GM23338 (cell line): ENCODE measurements at regions not wholly inside any gene's neighbourhood (a gene's known extent, or its start where the extent isn't known, plus 50 kb on each side); places are given as distances from the start of the nearest gene placed in this dataset.

Source experiments
- ATAC-seq: fragments of 200-7000 bp; cut with Tn5 transposase; 3 replicates; pipeline ENCODE4 v1.9.1; 2020
- DNase-seq: peaks from one replicate; pipeline ENCODE4 v3.0.0-alpha.2; 2015; ENCODE audit warnings: low spot score
- H2AFZ ChIP-seq: fragments of 200-600 bp; sonication (generic); 2 replicates; pipeline ENCODE4 v1.8.0; 2016; ENCODE audit warnings: antibody characterized with exemption, mild to moderate bottlenecking, moderate library complexity
- H3F3A ChIP-seq: fragments of 200-600 bp; sonication (generic); replicated peaks from 2 replicates; pipeline ENCODE4 v1.8.0; 2017; ENCODE audit warnings: antibody characterized with exemption, mixed run types, low read depth
- H3K27ac ChIP-seq: fragments of 200-600 bp; sonication (generic); 2 replicates; pipeline ENCODE4 v1.6.1; 2016; ENCODE audit warnings: low read depth
- H3K27me3 ChIP-seq: fragments of 200-600 bp; sonication (generic); 2 replicates; pipeline ENCODE4 v1.8.0; 2016; ENCODE audit warnings: mild to moderate bottlenecking, mixed run types, moderate library complexity; ENCODE audit not compliant: insufficient read depth
- H3K36me3 ChIP-seq: fragments of 200-600 bp; sonication (generic); 2 replicates; pipeline ENCODE4 v1.8.0; 2016; ENCODE audit warnings: mild to moderate bottlenecking; ENCODE audit not compliant: insufficient read depth
- H3K4me1 ChIP-seq: fragments of 200-600 bp; sonication (generic); 2 replicates; pipeline ENCODE4 v1.8.0; 2016; ENCODE audit warnings: mild to moderate bottlenecking, moderate library complexity; ENCODE audit not compliant: insufficient read depth
- H3K4me2 ChIP-seq: fragments of 200-600 bp; sonication (generic); 2 replicates; pipeline ENCODE4 v1.7.1; 2017; ENCODE audit warnings: mixed run types
- H3K4me3 ChIP-seq: fragments of 200-600 bp; sonication (generic); 2 replicates; pipeline ENCODE4 v1.6.1; 2016; ENCODE audit warnings: mixed run types
- H3K79me2 ChIP-seq: fragments of 200-600 bp; sonication (generic); replicated peaks from 2 replicates; pipeline ENCODE4 v1.8.0; 2017; ENCODE audit warnings: mild to moderate bottlenecking; ENCODE audit not compliant: insufficient read depth
- H3K9me2 ChIP-seq: fragments of 200-600 bp; sonication (generic); 2 replicates; pipeline ENCODE4 v1.8.0; 2017; ENCODE audit not compliant: insufficient read depth
- H4K20me1 ChIP-seq: fragments of 200-600 bp; sonication (generic); replicated peaks from 2 replicates; pipeline ENCODE4 v1.8.0; 2017; ENCODE audit warnings: mild to moderate bottlenecking; ENCODE audit not compliant: insufficient read depth
- H3K27ac Mint-ChIP-seq: 2 replicates; pipeline ENCODE4 v1.8.0; 2020; ENCODE audit warnings: inconsistent platforms, mild to moderate bottlenecking, moderate library complexity, mixed read lengths
- H3K27me3 Mint-ChIP-seq: 3 replicates; pipeline ENCODE4 v1.8.0; 2022; ENCODE audit warnings: low read depth, mild to moderate bottlenecking, moderate library complexity, mixed read lengths, inconsistent platforms; ENCODE audit not compliant: insufficient read depth, poor library complexity
- H3K36me3 Mint-ChIP-seq: 3 replicates; pipeline ENCODE4 v1.8.0; 2021; ENCODE audit warnings: low read depth, mild to moderate bottlenecking, inconsistent platforms, moderate library complexity, mixed read lengths
- H3K4me1 Mint-ChIP-seq: 3 replicates; pipeline ENCODE4 v1.8.0; 2020; ENCODE audit warnings: mild to moderate bottlenecking, inconsistent platforms, mixed read lengths
- H3K4me3 Mint-ChIP-seq: 3 replicates; pipeline ENCODE4 v1.8.0; 2021; ENCODE audit warnings: moderate library complexity, mild to moderate bottlenecking, inconsistent platforms, mixed read lengths
- H3K9me3 Mint-ChIP-seq: 3 replicates; pipeline ENCODE4 v1.8.0; 2020; ENCODE audit warnings: moderate library complexity, mild to moderate bottlenecking, inconsistent platforms, mixed read lengths
- EZH2phosphoT487 ChIP-seq: fragments of 200-600 bp; sonication (generic); IDR thresholded peaks from one replicate; pipeline ENCODE4 v1.8.1; 2018; ENCODE audit warnings: antibody characterized with exemption; ENCODE audit not compliant: unreplicated experiment
- POLR2AphosphoS5 ChIP-seq: IDR thresholded peaks from 2 replicates; pipeline ENCODE4 v1.6.1; 2016; ENCODE audit warnings: antibody characterized with exemption, low read depth
- STAT1 ChIP-seq: IDR thresholded peaks from one replicate; pipeline ENCODE4 v1.6.1; 2016; ENCODE audit warnings: antibody characterized with exemption; ENCODE audit not compliant: unreplicated experiment
- TF ChIP-seq, protein P1 (sequence below): fragments of 250-450 bp; sonication (Bioruptor Pico); IDR thresholded peaks from 2 replicates; pipeline ENCODE4 v1.5.0; 2020; ENCODE audit warnings: mild to moderate bottlenecking, moderate library complexity
- TF ChIP-seq, protein P2 (sequence below), 2 experiments: fragments of 200-600 bp in 1 of 2; sonication (generic) in 1 of 2; conservative IDR thresholded peaks; 2 replicates each; pipeline versions ENCODE4 v1.5.1 to v1.6.1; 2016 to 2017; ENCODE audit warnings: antibody characterized with exemption in 2 of 2, low read depth in 2 of 2, mild to moderate bottlenecking in 2 of 2, moderate library complexity in 1 of 2

DNA sequence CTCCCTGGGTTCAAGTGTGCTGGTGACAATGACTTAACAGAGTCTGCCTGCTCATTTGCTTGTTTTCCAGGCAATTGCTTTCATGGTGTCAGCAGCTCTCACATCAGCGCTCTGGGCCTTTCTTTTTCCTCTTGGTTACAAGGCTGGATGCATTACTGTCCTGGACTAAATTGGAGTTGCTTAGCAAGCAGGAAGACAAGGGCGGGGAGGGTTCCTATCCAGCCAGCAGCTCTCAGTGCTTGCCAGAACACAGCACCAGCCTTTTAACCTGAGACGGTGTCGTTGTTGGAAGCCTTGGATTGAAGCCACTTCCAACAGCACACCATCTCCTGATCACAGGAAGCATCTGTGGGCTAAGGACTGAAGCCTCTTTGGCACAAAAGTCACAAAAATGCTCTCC lies 606.9 kb downstream of the CDH26 start:
- Histone ChIP-seq H2AFZ (no peak overlapping the region), H4K20me1 (no peaks in the 10 kb centered on the region), H3K4me3 (no peak overlapping the region), H3K79me2 (no peaks in the 10 kb centered on the region), H3K9me2 (no peaks in the 10 kb centered on the region), H3K36me3 (no peaks in the 10 kb centered on the region), H3K4me2 (no peak overlapping the region), H3K27me3 (no peaks in the 10 kb centered on the region), H3F3A (no peaks in the 10 kb centered on the region), H3K4me1 (peaks cover 4% of the 10 kb centered on the region; the same call in 1 of the 2 replicates), H3K27ac (no peak overlapping the region)
- no peaks in the 10 kb centered on the region; the same call in 2 of the 3 replicates for H3K36me3 Mint-ChIP-seq
- TF ChIP-seq POLR2AphosphoS5: no peak
- no peak for TF ChIP-seq EZH2phosphoT487
- no peak for TF ChIP-seq STAT1
- TF ChIP-seq, protein P1, sequence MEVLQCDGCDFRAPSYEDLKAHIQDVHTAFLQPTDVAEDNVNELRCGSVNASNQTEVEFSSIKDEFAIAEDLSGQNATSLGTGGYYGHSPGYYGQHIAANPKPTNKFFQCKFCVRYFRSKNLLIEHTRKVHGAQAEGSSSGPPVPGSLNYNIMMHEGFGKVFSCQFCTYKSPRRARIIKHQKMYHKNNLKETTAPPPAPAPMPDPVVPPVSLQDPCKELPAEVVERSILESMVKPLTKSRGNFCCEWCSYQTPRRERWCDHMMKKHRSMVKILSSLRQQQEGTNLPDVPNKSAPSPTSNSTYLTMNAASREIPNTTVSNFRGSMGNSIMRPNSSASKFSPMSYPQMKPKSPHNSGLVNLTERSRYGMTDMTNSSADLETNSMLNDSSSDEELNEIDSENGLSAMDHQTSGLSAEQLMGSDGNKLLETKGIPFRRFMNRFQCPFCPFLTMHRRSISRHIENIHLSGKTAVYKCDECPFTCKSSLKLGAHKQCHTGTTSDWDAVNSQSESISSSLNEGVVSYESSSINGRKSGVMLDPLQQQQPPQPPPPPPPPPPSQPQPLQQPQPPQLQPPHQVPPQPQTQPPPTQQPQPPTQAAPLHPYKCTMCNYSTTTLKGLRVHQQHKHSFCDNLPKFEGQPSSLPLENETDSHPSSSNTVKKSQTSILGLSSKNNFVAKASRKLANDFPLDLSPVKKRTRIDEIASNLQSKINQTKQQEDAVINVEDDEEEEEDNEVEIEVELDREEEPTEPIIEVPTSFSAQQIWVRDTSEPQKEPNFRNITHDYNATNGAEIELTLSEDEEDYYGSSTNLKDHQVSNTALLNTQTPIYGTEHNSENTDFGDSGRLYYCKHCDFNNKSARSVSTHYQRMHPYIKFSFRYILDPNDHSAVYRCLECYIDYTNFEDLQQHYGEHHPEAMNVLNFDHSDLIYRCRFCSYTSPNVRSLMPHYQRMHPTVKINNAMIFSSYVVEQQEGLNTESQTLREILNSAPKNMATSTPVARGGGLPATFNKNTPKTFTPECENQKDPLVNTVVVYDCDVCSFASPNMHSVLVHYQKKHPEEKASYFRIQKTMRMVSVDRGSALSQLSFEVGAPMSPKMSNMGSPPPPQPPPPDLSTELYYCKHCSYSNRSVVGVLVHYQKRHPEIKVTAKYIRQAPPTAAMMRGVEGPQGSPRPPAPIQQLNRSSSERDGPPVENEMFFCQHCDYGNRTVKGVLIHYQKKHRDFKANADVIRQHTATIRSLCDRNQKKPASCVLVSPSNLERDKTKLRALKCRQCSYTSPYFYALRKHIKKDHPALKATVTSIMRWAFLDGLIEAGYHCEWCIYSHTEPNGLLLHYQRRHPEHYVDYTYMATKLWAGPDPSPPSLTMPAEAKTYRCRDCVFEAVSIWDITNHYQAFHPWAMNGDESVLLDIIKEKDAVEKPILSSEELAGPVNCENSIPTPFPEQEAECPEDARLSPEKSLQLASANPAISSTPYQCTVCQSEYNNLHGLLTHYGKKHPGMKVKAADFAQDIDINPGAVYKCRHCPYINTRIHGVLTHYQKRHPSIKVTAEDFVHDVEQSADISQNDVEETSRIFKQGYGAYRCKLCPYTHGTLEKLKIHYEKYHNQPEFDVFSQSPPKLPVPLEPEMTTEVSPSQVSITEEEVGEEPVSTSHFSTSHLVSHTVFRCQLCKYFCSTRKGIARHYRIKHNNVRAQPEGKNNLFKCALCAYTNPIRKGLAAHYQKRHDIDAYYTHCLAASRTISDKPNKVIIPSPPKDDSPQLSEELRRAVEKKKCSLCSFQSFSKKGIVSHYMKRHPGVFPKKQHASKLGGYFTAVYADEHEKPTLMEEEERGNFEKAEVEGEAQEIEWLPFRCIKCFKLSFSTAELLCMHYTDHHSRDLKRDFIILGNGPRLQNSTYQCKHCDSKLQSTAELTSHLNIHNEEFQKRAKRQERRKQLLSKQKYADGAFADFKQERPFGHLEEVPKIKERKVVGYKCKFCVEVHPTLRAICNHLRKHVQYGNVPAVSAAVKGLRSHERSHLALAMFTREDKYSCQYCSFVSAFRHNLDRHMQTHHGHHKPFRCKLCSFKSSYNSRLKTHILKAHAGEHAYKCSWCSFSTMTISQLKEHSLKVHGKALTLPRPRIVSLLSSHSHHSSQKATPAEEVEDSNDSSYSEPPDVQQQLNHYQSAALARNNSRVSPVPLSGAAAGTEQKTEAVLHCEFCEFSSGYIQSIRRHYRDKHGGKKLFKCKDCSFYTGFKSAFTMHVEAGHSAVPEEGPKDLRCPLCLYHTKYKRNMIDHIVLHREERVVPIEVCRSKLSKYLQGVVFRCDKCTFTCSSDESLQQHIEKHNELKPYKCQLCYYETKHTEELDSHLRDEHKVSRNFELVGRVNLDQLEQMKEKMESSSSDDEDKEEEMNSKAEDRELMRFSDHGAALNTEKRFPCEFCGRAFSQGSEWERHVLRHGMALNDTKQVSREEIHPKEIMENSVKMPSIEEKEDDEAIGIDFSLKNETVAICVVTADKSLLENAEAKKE (CRISPR knock-in tag): no peak
- TF ChIP-seq, protein P2, sequence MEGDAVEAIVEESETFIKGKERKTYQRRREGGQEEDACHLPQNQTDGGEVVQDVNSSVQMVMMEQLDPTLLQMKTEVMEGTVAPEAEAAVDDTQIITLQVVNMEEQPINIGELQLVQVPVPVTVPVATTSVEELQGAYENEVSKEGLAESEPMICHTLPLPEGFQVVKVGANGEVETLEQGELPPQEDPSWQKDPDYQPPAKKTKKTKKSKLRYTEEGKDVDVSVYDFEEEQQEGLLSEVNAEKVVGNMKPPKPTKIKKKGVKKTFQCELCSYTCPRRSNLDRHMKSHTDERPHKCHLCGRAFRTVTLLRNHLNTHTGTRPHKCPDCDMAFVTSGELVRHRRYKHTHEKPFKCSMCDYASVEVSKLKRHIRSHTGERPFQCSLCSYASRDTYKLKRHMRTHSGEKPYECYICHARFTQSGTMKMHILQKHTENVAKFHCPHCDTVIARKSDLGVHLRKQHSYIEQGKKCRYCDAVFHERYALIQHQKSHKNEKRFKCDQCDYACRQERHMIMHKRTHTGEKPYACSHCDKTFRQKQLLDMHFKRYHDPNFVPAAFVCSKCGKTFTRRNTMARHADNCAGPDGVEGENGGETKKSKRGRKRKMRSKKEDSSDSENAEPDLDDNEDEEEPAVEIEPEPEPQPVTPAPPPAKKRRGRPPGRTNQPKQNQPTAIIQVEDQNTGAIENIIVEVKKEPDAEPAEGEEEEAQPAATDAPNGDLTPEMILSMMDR (conservative IDR thresholded peaks at IDR 0.05; ENCODE audit: low read depth in 2 of 2): no peak
- H3K4me3 Mint-ChIP-seq: no peak overlapping the region
- no peaks in the 10 kb centered on the region for H3K9me3 Mint-ChIP-seq
- DNase-seq (no peak), ATAC-seq (no peak)
- H3K27me3 Mint-ChIP-seq: peaks cover 6% of the 10 kb centered on the region
- H3K4me1 Mint-ChIP-seq: peaks cover 23% of the 10 kb centered on the region
- H3K27ac Mint-ChIP-seq: no peak overlapping the region
